Inflammatory macrophage (primary cell): ENCODE measurements at regions not wholly inside any gene's neighbourhood (a gene's known extent, or its start where the extent isn't known, plus 50 kb on each side); places are given as distances from the start of the nearest gene placed in this dataset.
A peak's percentile ranks its signal among the peaks of the same experiment; 100 is the strongest.

Experiments used
- DNase-seq, 2 donors: peaks; one replicate each; pipeline ENCODE4 v3.0.0-alpha.2; 2020 to 2022

GRCh38 chr18:22545066-22545760 lies 127.5 kb upstream of the CTAGE1 start:
- DNase-seq = no peak

- no peak for DNase-seq
These were observed 129.3 kb upstream of the CTAGE1 start for GRCh38 chr18:22546905-22547570.

DNA sequence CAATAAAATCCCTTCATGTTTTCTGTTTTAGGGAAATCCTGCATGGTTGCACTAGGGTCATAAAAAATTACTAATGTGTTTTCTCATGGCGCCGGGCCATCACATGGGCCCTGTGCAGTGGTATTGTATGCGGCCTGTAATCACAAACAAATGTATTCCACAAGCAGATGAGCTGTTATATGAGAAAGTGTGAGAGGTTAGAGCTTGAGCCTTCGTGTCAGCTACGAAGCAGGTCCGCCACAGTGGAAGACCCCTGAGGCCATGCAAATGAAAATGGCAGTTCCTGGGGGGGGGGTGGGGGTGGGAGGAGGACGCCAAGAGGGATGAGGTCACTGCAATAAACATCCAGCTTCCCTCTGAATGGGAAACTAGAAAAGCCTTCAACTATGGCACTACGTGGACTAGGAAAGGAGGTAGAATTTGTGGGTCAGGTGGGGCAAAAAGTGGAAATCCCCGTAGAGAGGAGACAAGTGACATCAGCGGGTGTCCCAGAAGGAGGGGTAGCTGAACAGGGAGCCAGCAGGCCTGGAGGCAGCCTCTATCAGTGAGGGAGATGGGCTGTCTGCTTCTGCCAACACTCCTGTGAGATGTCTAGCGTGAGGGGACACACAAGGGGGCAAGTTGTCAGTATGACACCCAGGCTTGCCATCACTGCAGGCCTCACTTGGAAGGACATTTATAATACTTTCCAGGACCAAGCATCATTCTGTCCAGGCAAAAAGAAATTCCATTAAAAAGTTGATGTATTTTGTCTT lies 130.3 kb upstream of the CTAGE1 start:
- no peak for DNase-seq

DNA sequence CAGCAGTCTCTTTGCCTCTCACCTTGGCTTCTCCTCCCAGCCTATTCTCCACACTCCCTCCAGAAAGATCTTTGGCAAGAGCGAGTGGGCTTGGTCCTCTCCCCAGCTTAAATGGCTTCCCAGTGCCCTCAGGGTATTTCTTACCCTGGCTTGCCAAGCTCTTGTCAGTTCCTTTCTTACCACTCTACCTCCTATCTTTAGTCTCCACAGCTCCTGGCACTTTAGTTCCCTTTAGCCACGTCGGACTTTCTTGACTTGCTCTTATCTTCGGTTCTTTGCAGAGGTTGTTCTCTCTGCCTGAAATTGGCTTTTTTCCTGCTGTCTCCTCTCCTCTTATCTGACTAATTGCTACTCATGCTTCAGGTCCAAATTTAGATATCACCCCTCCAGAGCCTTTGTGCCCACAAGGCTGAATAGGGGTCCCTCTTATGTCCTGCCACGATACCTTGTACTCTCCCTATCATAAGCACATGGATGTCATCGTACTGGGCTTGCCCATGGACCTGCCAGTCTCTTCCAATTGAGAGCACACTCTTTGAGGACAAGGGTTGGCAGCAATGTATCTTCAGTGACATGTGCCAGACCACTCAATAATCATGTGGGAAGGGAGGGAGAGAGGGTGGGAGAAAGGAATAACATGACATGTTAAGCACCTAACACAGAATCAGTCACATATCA lies 131.7 kb upstream of the CTAGE1 start:
- no peak for DNase-seq

- DNase-seq = no peak
These were observed 132.7 kb upstream of the CTAGE1 start for GRCh38 chr18:22550366-22550765.

DNA sequence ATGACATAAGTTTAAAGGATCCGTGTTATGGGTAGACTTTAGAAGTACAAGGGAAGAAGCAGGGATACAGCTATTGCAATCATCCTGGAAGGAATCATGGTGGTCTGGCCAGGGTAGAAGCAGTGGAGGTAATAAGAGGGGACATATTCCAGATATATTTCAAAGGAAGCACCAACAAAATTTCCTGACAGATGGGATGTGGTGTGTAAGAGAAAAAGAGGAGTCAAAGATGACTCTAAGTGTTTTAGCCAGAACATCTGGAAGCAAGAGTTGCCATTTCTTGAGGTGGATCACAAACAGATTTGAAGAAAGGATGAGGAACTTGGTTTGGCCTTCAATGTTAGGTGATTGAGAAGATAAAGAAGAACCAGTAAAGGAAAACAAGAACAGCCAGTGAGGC lies 133.1 kb upstream of the CTAGE1 start:
- no peak for DNase-seq

GRCh38 chr18:22551536-22552151 lies 133.9 kb upstream of the CTAGE1 start:
- DNase-seq = no peak

GRCh38 chr18:22552254-22552653 lies 134.5 kb upstream of the CTAGE1 start:
- no peak for DNase-seq

DNA sequence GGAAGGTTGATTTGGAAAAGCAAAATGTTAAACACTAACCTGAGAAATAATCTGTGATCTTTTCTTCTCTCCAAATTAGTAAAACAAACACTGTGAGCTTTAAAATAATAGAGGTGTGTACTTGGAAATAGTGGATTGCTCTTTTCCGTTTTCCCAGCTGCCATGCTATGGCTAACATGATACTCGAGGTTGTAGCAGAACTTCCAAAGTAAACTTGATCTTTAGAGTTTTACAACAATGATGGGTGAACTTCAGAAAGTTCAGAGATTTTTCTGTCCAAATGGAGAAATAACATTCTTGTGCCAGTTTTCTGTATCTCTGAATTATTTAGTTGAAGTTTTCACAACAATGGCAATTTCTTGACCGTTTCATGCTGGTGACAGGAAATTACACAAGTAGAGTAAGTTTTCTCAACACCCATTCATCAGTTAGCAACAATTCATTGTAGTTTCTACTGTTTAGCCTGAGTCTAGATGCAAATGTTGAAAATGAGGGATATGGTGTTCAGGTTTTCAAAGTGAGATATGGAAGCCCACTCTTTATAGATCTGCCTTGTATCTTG lies 135.3 kb upstream of the CTAGE1 start:
- DNase-seq = no peak

GRCh38 chr18:22556222-22557167 lies 138.8 kb upstream of the CTAGE1 start:
- no peak for DNase-seq

DNA sequence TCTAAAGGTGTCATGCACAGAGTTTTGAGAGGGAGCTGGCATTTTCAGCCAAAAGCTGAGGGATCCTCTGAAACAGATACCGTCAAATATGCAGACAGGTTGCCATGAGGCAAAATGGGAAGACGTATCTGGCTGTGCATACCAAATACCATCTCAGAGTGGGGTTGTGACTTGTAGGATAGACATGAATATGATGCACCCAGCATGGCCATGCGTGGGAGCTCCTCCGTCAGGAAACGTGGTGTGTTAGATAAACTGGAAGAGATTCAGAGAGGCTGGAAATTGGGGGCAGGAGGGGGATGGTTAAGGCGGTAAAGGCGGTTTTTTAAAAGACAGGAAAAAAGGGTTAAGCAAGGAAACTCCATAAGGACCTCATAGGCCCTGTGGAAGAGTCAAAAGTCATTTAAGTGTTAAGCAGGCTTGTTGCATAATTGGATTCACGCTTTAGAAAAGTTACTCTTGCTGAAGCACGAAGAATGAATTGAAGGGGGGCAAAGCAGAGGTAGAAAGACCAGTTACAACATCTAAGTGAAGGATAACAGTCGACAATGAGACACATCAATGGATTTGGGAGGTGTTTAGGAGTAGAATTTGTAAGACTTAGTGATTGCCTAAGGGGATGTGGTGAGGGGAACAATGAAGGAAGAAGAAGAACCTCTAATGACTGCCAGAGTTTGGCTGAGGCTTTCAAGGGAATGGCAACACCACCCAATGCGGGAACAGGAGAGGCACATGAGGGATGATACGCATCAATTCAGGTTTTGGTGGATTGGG lies 139.6 kb upstream of the CTAGE1 start:
- DNase-seq = no peak

- no peak for DNase-seq
These were observed 141.2 kb upstream of the CTAGE1 start for GRCh38 chr18:22558945-22559385.

- peak in 1 of 2 donors; percentile 25 for DNase-seq
These were observed 141.9 kb upstream of the CTAGE1 start for GRCh38 chr18:22559414-22560274.

- DNase-seq = no peak
These were observed 142.5 kb upstream of the CTAGE1 start for GRCh38 chr18:22560275-22560610.

DNA sequence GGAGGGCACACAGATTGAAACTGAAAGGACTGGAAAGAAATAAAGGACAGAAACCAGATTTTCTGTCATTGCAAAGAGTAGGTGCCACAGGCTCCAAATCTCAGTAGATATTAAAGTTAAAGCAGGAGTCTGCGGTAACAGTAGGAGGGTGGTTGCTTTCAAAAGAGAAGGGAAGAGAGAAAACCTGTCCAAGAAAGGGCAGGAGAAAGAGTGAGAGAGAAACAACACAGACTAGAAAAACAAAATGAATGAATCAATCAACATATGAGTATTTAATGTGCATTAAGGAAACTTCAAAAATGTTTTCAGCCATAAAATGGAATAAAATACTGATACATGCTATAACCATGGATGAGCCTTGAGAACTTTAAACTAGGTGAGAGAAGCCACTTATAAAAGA lies 143.1 kb upstream of the CTAGE1 start:
- DNase-seq = no peak

- DNase-seq = peak; percentile 41 to 51
These were observed 145.5 kb upstream of the CTAGE1 start for GRCh38 chr18:22563164-22563583.

DNA sequence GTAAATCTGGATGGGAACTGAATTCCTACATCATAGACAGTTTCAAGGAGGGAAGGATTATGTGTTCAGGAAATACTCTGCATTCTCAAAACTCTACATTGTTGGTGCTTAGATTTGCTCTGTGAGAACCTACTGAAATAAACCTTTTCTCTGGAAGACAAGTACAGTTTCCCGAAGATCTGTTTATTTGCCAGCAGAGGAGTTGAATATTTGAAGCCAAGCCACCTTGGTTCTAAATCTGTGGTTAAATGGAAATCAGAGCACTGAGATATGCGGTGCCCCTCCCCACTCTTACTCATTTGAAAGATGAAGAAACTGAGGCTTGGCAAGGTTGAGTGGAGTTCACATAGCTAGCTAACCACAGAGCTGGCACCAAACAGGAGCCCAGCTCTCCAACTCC lies 146.3 kb upstream of the CTAGE1 start:
- no peak for DNase-seq

DNA sequence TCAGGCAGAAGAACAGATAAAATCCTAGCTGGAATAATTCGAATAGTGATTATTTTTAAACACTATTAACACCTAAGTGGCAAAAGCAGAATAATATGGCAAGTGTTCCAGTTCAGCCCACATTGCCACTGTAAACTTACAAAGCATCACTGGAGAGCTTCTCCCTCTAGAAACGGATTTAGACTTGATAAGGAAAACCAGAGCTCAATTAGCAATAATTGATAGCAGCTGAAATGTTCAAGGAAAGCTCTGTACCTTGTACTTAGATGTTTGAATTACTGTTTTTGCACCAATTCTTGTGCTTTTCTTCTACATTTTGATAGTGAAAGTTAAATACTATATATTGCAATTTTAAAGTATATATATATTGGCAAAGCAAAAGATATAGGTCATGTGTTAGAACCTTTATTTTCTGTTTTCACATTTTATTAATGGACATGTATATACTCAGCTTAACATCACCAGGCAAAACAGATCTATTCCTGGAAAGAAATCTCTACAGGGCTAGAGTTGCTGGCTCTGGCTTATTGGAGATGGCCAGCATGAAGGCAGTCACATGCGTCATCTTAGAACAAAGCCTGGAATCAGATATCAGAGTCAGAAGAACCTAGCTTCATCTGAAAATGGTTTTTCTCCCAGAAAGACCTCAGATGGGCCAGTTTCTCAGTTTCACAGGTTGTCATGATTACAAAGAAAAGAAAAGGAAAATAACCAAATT lies 149.1 kb upstream of the CTAGE1 start:
- DNase-seq = no peak

DNA sequence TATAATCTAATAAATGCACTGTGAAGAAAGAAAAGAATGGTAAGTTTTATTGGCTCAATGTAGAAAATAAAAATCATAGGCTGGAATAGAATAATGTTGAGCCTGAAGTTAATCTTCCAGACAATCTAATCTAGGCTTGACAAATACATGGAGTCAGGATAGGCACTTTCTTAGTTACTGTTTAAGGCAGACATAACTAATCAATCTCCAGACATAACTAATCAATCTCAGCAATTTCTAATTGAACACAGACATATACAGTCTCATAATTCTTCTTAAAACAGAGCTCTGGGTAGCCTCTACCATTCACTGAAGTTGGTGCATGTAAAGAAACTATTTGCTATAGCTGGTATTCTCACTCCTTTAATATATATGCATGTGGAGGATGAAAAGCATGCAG lies 150.1 kb upstream of the CTAGE1 start:
- no peak for DNase-seq
